H1 (cell line): ENCODE measurements at regions not wholly inside any gene's neighbourhood (a gene's known extent, or its start where the extent isn't known, plus 50 kb on each side); places are given as distances from the start of the nearest gene placed in this dataset.

Source experiments
- KDM1A ChIP-seq: fragments of 200-600, 300-600 bp; sonication (generic); IDR thresholded peaks from 2 replicates; pipeline ENCODE4 v1.7.1; 2016; ENCODE audit warnings: mild to moderate bottlenecking, low read length, borderline replicate concordance
- TEAD4 ChIP-seq: IDR thresholded peaks from 2 replicates; pipeline ENCODE4 v1.6.1; 2012; ENCODE audit warnings: low read depth, low read length, inconsistent platforms, mixed read lengths

DNA sequence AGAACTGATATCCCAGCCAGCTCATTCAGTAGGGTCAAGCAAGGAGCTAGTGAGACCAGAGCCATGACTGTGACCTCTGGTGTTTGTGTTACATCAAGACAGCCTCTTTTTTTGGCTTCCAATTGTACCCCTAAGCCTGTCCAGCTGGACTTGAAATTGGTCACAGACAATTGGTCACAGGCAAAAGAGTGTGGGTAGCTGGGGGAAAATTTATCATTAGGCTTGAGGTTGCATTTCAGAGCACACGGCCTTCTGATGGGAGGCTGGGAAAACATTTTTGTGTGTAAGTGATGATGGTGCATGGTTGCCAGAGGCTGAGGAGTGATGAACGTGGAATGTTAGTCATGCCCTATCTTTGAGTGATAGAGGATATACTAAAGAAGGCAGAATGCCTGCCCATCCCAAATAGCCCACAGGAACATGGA, 285.1 kb upstream of the SLC14A2 start (continued):
- no peak for TF ChIP-seq KDM1A
- no peak for TF ChIP-seq TEAD4
